WI38 (cell line): ENCODE measurements at regions not wholly inside any gene's neighbourhood (a gene's known extent, or its start where the extent isn't known, plus 50 kb on each side); places are given as distances from the start of the nearest gene placed in this dataset.

Source experiments
- H3K4me3 ChIP-seq: 2 replicates; pipeline ENCODE4 v1.5.1; 2011; ENCODE audit warnings: low read depth, mild to moderate bottlenecking, control low read depth, low read length
- TF ChIP-seq, protein P1 (sequence below): IDR thresholded peaks from 2 replicates; pipeline ENCODE4 v1.5.1; 2012; ENCODE audit warnings: low read depth, mild to moderate bottlenecking, control low read depth, low read length

DNA sequence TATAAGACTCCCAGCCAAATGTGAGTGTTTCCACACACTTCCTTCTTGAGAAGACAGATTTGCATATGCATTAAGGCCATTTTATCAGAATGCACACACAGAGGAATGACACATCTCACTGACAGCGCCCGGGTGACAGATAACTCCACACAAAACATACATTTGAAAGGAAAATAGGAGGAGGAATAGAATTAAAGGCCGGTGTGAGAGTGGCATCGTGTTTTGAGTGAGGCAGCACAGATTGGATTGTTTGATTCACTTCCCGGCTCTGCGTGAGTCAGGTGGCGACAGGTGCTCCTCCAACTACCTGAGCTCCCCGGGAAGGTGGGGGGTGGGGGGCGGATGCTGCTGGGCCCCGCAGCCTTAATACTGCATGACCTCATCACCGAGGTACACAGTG lies 429.0 kb downstream of the TSHZ3 start:
- no peak overlapping the region for H3K4me3 ChIP-seq
- TF ChIP-seq, protein P1, sequence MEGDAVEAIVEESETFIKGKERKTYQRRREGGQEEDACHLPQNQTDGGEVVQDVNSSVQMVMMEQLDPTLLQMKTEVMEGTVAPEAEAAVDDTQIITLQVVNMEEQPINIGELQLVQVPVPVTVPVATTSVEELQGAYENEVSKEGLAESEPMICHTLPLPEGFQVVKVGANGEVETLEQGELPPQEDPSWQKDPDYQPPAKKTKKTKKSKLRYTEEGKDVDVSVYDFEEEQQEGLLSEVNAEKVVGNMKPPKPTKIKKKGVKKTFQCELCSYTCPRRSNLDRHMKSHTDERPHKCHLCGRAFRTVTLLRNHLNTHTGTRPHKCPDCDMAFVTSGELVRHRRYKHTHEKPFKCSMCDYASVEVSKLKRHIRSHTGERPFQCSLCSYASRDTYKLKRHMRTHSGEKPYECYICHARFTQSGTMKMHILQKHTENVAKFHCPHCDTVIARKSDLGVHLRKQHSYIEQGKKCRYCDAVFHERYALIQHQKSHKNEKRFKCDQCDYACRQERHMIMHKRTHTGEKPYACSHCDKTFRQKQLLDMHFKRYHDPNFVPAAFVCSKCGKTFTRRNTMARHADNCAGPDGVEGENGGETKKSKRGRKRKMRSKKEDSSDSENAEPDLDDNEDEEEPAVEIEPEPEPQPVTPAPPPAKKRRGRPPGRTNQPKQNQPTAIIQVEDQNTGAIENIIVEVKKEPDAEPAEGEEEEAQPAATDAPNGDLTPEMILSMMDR: no peak

DNA sequence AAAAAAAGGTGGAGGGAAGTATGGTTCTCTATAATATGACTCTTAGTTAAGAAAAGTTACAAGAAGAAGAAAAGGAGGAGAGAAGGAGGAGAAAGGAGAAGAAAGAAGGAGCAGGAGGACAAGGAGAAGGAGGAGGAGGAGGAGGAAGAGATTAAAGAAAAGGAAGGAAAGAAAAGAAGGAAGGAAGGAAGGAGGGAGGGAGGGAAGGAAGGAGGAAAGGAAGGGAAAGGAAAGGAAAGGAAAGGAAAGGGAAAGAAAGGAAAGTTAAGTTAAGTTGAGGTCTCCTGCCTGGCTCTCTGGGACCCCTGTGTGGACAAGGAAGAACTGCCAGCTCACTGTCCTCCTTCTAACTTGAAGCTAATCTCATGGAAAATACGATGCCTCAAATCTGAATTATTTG lies 429.5 kb downstream of the TSHZ3 start:
- H3K4me3 ChIP-seq: no peak overlapping the region
- TF ChIP-seq, protein P1: no peak

DNA sequence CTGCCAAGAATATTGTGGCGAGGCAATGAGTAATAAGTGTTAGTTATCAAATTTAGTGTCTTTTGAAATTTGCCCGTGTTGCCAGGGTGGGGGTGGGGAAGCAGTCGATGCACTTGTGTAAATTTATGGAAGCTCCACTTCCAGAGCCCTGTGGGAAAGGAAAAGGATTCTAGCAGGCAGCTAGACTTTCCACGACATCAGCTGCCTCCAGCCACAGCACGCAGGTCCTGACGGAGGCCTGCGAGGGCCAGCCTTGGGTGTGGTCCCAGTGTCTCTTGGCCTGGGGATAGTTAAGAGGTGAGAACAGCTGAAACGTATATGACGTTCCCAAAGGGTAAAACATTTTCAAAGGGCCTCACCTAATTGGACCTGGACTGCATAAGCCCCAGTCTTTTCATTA lies 433.0 kb downstream of the TSHZ3 start:
- TF ChIP-seq, protein P1: no peak
- no peak overlapping the region for H3K4me3 ChIP-seq

DNA sequence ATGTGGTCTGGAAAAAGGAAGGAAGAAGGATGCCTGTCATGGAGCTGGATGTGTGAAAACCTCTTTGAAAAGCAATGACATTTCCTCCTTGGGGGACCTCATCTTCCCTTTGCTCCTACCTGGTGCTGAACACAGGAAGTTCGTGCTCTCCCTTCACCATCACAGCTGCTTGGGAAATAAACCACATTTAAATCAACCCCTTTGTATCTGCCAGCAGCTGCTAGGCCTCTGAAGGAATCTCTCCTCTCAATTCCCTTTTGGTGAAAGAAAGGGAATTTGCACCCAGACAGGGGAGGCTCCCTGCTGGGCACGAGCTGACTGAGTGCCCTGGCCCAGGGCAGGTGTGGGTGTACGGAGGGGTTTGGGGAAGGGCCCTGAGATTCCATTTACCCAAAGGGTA lies 437.7 kb downstream of the TSHZ3 start:
- no peak overlapping the region for H3K4me3 ChIP-seq
- TF ChIP-seq, protein P1: no peak

DNA sequence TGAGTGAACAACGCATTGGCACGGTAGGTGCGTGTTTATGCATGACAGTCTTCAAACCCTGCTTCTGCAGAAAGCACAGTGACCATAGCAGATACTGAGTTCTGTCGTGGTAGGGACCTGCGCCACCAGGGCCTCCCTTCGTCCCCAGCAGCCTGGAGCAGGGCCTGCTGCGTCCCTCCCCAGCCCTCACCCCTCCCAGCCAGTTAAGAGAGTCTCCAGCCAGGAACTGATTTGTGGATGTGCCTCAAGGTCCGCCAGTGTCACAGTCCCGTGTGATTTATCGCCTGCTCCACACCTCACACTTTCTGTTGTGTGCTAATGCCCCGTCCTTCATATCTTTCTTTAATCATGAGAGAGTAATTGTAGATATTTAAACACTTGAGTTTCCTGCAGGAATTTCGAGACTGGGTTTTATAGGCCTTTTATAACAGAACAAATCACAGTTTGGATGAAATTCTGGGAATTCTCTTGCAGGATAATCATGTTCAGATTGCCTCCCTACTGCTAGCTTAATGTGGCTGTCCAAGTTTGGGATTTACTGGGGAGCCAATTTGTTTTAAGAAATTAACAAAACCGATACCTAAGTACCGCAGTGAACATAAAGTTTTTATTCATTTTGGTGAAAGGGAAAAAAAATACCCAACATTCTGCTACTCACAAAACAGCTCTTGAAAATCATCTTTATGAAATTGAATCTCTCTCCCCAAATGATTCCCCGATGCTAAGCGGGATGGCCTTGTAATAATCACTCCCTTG lies 438.6 kb downstream of the TSHZ3 start:
- TF ChIP-seq, protein P1: no peak
- H3K4me3 ChIP-seq: no peak overlapping the region

DNA sequence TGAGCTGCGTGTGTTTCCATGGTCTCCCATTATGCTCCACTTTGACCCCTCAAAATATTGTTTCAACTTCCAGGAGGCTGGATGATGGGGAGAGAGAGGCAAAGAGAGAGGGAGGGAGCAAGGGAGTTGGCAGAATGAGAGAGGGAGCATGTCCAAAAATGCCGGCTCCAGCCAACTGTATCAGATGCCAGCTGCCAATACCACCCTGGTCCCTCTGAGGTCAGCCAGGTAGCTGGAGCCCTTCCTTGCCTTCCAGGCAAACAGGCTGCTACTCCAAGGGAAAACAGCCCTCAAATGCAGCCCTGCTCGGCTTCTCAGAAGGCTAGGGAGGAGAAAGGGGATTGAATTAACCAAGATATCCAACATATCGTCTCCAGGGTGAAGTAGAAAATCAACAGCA lies 440.0 kb downstream of the TSHZ3 start:
- no peak overlapping the region for H3K4me3 ChIP-seq
- TF ChIP-seq, protein P1: no peak

DNA sequence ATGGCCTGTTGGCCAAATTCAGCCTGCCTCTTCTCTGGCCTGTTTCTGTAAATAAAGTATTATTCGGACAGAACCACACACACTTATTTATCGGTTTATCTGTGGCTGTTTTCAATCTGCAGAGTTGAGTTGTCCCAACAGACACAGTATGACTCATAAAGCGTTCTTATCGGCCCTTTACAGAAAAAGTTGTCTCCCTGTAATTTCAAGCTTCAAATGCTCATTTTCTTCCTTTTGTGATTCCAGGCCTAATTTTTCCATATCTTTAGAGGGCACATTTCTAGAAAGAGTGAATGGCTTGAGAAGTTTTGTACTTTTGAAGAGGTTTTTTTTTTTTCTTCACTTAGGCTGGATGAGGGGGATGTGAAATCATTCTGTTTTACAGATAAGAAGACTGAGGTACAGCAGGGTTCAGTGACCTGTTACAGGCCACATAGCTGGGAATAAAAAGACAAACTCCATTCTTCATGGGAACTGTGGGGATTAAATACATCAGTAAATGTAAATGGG lies 440.9 kb downstream of the TSHZ3 start:
- H3K4me3 ChIP-seq: no peak overlapping the region
- TF ChIP-seq, protein P1: no peak
